ENCODE measurements at regions not wholly inside any gene's neighbourhood (a gene's known extent, or its start where the extent isn't known, plus 50 kb on each side); places are given as distances from the start of the nearest gene placed in this dataset.

GRCh38 chr16:88132836-88133506, 181.7 kb downstream of the BANP start:
- Histone ChIP-seq H3K4me2 (ENCODE audit: insufficient read depth, low read length) (no peak overlapping the region), H3K9ac (replicated peaks; ENCODE audit: extremely low read depth, insufficient read depth, low read length) (no peak overlapping the region), H3K27ac (ENCODE audit: insufficient read depth, low read depth, low read length) (no peak overlapping the region), H3K4me1 (ENCODE audit: control insufficient read depth, extremely low read depth, insufficient read depth, low read length) (no peaks in the 10 kb centered on the region), H3K79me2 (ENCODE audit: control insufficient read depth, insufficient read depth, low read length) (no peaks in the 10 kb centered on the region), H3K27me3 (ENCODE audit: control insufficient read depth in 2 of 2, insufficient read depth in 2 of 2, low read length in 2 of 2) (no peaks in the 10 kb centered on the region), H4K20me1 (replicated peaks; ENCODE audit: control insufficient read depth, extremely low read depth, insufficient read depth, low read length) (no peaks in the 10 kb centered on the region), H3K4me3 (replicated peaks in 1 of 3; ENCODE audit: insufficient read depth in 1 of 3, low read depth in 1 of 3, low read length in 3 of 3) (no peak overlapping the region), H2AFZ (ENCODE audit: low read depth, low read length) (no peak overlapping the region), H3K9me1 (replicated peaks; ENCODE audit: control insufficient read depth, extremely low read depth, insufficient read depth, low read length) (no peaks in the 10 kb centered on the region), H3K36me3 (ENCODE audit: control insufficient read depth in 2 of 2, extremely low read depth in 1 of 2, insufficient read depth in 2 of 2, low read length in 2 of 2) (no peaks in the 10 kb centered on the region), H3K9me3 (replicated peaks; ENCODE audit: control insufficient read depth, insufficient read depth, low read length) (no peaks in the 10 kb centered on the region)
- POLR2A ChIA-PET: no interaction called here
- intact Hi-C loops (cut with micrococcal nuclease): no loop called here
- FAIRE-seq (no peak), DNase-seq (ENCODE audit: low read depth, low spot score) (no peak)
- no TSS peak for BruUV-seq (replicated peaks)
- CTCF ChIA-PET: no interaction called here
- TF ChIP-seq POLR2AphosphoS5 (IDR thresholded peaks at IDR 0.05; ENCODE audit: insufficient read depth, low read depth, low read length) (no peak), EZH2 (IDR thresholded peaks at IDR 0.05; ENCODE audit: borderline replicate concordance, low read depth, low read length, severe bottlenecking) (no peak), POLR2A (IDR thresholded peaks at IDR 0.05; ENCODE audit: low read depth, low read length) (no peak), JUN (IDR thresholded peaks at IDR 0.05; ENCODE audit: borderline replicate concordance, insufficient read depth, insufficient read length, low read depth) (no peak), MAX (IDR thresholded peaks at IDR 0.05; ENCODE audit: insufficient read depth, insufficient read length) (no peak), CTCF (IDR thresholded peaks at IDR 0.05; ENCODE audit: extremely low read depth in 1 of 2, insufficient read depth in 1 of 2, low read depth in 1 of 2, low read length in 2 of 2) (no peak), GATA2 (IDR thresholded peaks at IDR 0.05; ENCODE audit: insufficient read depth, insufficient read length, low read depth, low read length) (no peak), FOS (IDR thresholded peaks at IDR 0.05; ENCODE audit: borderline replicate concordance, insufficient read depth, low read length) (no peak), MYC (IDR thresholded peaks at IDR 0.05; ENCODE audit: low read depth, low read length) (no peak)
- dilution Hi-C loops (cut with MboI; ENCODE audit: extremely low pct_ligation_motif_present, low sequenced_read_pairs): no loop called here
